ENCODE measurements at regions not wholly inside any gene's neighbourhood (a gene's known extent, or its start where the extent isn't known, plus 50 kb on each side); places are given as distances from the start of the nearest gene placed in this dataset.

- TF ChIP-seq ZNF512B (CRISPR knock-in tag; IDR thresholded peaks at IDR 0.05; ENCODE audit: borderline replicate concordance) = no peak
- TF ChIP-seq MEF2D (CRISPR knock-in tag; IDR thresholded peaks at IDR 0.05) = no peak
- TF ChIP-seq ETV5 (CRISPR knock-in tag; IDR thresholded peaks at IDR 0.05; ENCODE audit: borderline replicate concordance) = no peak
- no peak for TF ChIP-seq ZNF740 (CRISPR knock-in tag; IDR thresholded peaks at IDR 0.05)
- TF ChIP-seq ZNF678 (CRISPR knock-in tag; IDR thresholded peaks at IDR 0.05) = no peak
- TF ChIP-seq, protein P1, sequence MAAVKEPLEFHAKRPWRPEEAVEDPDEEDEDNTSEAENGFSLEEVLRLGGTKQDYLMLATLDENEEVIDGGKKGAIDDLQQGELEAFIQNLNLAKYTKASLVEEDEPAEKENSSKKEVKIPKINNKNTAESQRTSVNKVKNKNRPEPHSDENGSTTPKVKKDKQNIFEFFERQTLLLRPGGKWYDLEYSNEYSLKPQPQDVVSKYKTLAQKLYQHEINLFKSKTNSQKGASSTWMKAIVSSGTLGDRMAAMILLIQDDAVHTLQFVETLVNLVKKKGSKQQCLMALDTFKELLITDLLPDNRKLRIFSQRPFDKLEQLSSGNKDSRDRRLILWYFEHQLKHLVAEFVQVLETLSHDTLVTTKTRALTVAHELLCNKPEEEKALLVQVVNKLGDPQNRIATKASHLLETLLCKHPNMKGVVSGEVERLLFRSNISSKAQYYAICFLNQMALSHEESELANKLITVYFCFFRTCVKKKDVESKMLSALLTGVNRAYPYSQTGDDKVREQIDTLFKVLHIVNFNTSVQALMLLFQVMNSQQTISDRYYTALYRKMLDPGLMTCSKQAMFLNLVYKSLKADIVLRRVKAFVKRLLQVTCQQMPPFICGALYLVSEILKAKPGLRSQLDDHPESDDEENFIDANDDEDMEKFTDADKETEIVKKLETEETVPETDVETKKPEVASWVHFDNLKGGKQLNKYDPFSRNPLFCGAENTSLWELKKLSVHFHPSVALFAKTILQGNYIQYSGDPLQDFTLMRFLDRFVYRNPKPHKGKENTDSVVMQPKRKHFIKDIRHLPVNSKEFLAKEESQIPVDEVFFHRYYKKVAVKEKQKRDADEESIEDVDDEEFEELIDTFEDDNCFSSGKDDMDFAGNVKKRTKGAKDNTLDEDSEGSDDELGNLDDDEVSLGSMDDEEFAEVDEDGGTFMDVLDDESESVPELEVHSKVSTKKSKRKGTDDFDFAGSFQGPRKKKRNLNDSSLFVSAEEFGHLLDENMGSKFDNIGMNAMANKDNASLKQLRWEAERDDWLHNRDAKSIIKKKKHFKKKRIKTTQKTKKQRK (IDR thresholded peaks at IDR 0.05; ENCODE audit: low read length) = no peak
- no peak for TF ChIP-seq UBTF (CRISPR knock-in tag; IDR thresholded peaks at IDR 0.05)
- TF ChIP-seq MAFF (IDR thresholded peaks at IDR 0.05; ENCODE audit: low read depth, low read length) = no peak
- TF ChIP-seq SMAD9 (CRISPR knock-in tag; IDR thresholded peaks at IDR 0.05) = no peak
- TF ChIP-seq AGO2 (optimal IDR thresholded peaks at IDR 0.05; ENCODE audit: low read depth, low read length) = no peak
- no peak for TF ChIP-seq ZNF557 (CRISPR knock-in tag; IDR thresholded peaks at IDR 0.05)
- TF ChIP-seq MZF1 (CRISPR knock-in tag; IDR thresholded peaks at IDR 0.05; ENCODE audit: borderline replicate concordance) = no peak
- no peak for TF ChIP-seq ZNF484 (CRISPR knock-in tag; IDR thresholded peaks at IDR 0.05; ENCODE audit: borderline replicate concordance, low read depth)
- TF ChIP-seq ZNF253 (CRISPR knock-in tag; IDR thresholded peaks at IDR 0.05; ENCODE audit: borderline replicate concordance) = no peak
- TF ChIP-seq ATM (IDR thresholded peaks at IDR 0.05; ENCODE audit: borderline replicate concordance) = no peak
- no peak for TF ChIP-seq NFIB (CRISPR knock-in tag; IDR thresholded peaks at IDR 0.05; ENCODE audit: borderline replicate concordance)
- TF ChIP-seq ZNF772 (CRISPR knock-in tag; IDR thresholded peaks at IDR 0.05) = no peak
- peak; percentile 41 for TF ChIP-seq XRCC5 (optimal IDR thresholded peaks at IDR 0.05; ENCODE audit: low read length)
- no peak for TF ChIP-seq ZNF720 (CRISPR knock-in tag; IDR thresholded peaks at IDR 0.05)
- TF ChIP-seq, protein P2, sequence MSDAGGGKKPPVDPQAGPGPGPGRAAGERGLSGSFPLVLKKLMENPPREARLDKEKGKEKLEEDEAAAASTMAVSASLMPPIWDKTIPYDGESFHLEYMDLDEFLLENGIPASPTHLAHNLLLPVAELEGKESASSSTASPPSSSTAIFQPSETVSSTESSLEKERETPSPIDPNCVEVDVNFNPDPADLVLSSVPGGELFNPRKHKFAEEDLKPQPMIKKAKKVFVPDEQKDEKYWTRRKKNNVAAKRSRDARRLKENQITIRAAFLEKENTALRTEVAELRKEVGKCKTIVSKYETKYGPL (CRISPR knock-in tag; IDR thresholded peaks at IDR 0.05) = no peak
- no peak; the same call in 1 of the 2 replicates for TF ChIP-seq NRL (CRISPR knock-in tag; IDR thresholded peaks at IDR 0.05; ENCODE audit: borderline replicate concordance)
- TF ChIP-seq ZSCAN22 (CRISPR knock-in tag; IDR thresholded peaks at IDR 0.05) = no peak
Measured at GRCh38 chr6:105992315-105992961, 93.7 kb upstream of the PRDM1 start (continued).
